ENCODE measurements at regions not wholly inside any gene's neighbourhood (a gene's known extent, or its start where the extent isn't known, plus 50 kb on each side); places are given as distances from the start of the nearest gene placed in this dataset.

GRCh38 chr4:14337892-14338584 is 664.2 kb upstream of the CPEB2 start:
- ATAC-seq (ENCODE audit: insufficient number of reproducible peaks, low FRiP score, low read depth) (no peak), DNase-seq (ENCODE audit: low spot score) (no peak)
- H3K27me3 ChIP-seq (replicated peaks; ENCODE audit: insufficient read depth), result no peaks in the 10 kb centered on the region
- H3K27ac ChIP-seq, result no peak overlapping the region
- H3K4me1 ChIP-seq (ENCODE audit: control insufficient read depth in 1 of 2, low read depth in 2 of 2), result no peaks in the 10 kb centered on the region
- H3K4me3 ChIP-seq, result no peak overlapping the region
- H3K9me3 ChIP-seq, result no peaks in the 10 kb centered on the region
- no peaks in the 10 kb centered on the region for H3K36me3 ChIP-seq
- no peak for TF ChIP-seq CTCF (IDR thresholded peaks at IDR 0.05)

- no peak for DNase-seq (ENCODE audit: low spot score)
- Histone ChIP-seq H3K27ac (no peak overlapping the region), H3K27me3 (replicated peaks; ENCODE audit: insufficient read depth) (no peaks in the 10 kb centered on the region), H3K4me3 (no peak overlapping the region), H3K9me3 (no peaks in the 10 kb centered on the region), H3K36me3 (no peaks in the 10 kb centered on the region), H3K4me1 (ENCODE audit: control insufficient read depth in 1 of 2, low read depth in 2 of 2) (no peaks in the 10 kb centered on the region)
- TF ChIP-seq CTCF (IDR thresholded peaks at IDR 0.05), result no peak
- no peak for ATAC-seq (ENCODE audit: insufficient number of reproducible peaks, low FRiP score, low read depth)
These were observed 663.6 kb upstream of the CPEB2 start for GRCh38 chr4:14338585-14339265.

GRCh38 chr4:14339715-14340114 is 662.6 kb upstream of the CPEB2 start:
- no peak overlapping the region for H3K27ac ChIP-seq
- H3K36me3 ChIP-seq, result no peaks in the 10 kb centered on the region
- no peak for TF ChIP-seq CTCF (IDR thresholded peaks at IDR 0.05)
- H3K4me1 ChIP-seq (ENCODE audit: control insufficient read depth in 1 of 2, low read depth in 2 of 2), result peaks cover 0 to 6% of the 10 kb centered on the region in 2 donors
- H3K9me3 ChIP-seq, result no peaks in the 10 kb centered on the region
- no peak overlapping the region for H3K4me3 ChIP-seq
- no peak for ATAC-seq (ENCODE audit: insufficient number of reproducible peaks, low FRiP score, low read depth)
- H3K27me3 ChIP-seq (replicated peaks; ENCODE audit: insufficient read depth), result no peaks in the 10 kb centered on the region
- DNase-seq (ENCODE audit: low spot score), result no peak

GRCh38 chr4:14340321-14340720 is 662.0 kb upstream of the CPEB2 start:
- H3K4me1 ChIP-seq (ENCODE audit: control insufficient read depth in 1 of 2, low read depth in 2 of 2), result peaks cover 0 to 12% of the 10 kb centered on the region in 2 donors
- no peaks in the 10 kb centered on the region for H3K36me3 ChIP-seq
- ATAC-seq (ENCODE audit: insufficient number of reproducible peaks, low FRiP score, low read depth), result no peak
- no peak for DNase-seq (ENCODE audit: low spot score)
- no peak overlapping the region for H3K27ac ChIP-seq
- no peaks in the 10 kb centered on the region for H3K27me3 ChIP-seq (replicated peaks; ENCODE audit: insufficient read depth)
- no peak overlapping the region for H3K4me3 ChIP-seq
- no peaks in the 10 kb centered on the region for H3K9me3 ChIP-seq
- TF ChIP-seq CTCF (IDR thresholded peaks at IDR 0.05), result no peak

- DNase-seq (ENCODE audit: low spot score) (no peak), ATAC-seq (ENCODE audit: insufficient number of reproducible peaks, low FRiP score, low read depth) (no peak)
- H3K36me3 ChIP-seq, result no peaks in the 10 kb centered on the region
- peaks cover 4 to 25% of the 10 kb centered on the region in 2 donors for H3K4me1 ChIP-seq (ENCODE audit: control insufficient read depth in 1 of 2, low read depth in 2 of 2)
- TF ChIP-seq CTCF (IDR thresholded peaks at IDR 0.05), result no peak
- no peak overlapping the region for H3K4me3 ChIP-seq
- no peak overlapping the region for H3K27ac ChIP-seq
- no peaks in the 10 kb centered on the region for H3K27me3 ChIP-seq (replicated peaks; ENCODE audit: insufficient read depth)
- no peaks in the 10 kb centered on the region for H3K9me3 ChIP-seq
These were observed 658.3 kb upstream of the CPEB2 start for GRCh38 chr4:14343961-14344360.

All from thoracic aorta (tissue), 2 donors.